ENCODE measurements at regions not wholly inside any gene's neighbourhood (a gene's known extent, or its start where the extent isn't known, plus 50 kb on each side); places are given as distances from the start of the nearest gene placed in this dataset.

DNA sequence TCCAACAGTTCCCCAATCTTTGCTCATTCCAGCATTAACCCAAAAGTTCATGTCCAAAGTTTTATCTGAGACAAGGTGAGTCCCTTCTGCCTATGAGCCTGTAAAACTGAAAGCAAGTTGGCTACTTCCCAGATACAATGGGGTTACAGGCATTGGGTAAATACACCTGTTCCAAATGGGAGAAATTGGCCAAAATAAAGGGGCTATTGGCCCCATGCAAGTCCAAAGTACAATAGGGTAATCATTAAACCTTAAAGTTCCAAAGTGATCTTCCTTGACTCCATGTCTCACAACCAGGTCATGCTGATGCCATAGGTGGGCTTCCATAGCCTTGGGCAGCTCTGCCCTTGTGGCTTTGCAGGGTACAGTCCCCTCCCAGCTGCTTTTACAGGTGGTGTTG lies 511.7 kb upstream of the KLHL4 start:
- TF ChIP-seq, protein P1, sequence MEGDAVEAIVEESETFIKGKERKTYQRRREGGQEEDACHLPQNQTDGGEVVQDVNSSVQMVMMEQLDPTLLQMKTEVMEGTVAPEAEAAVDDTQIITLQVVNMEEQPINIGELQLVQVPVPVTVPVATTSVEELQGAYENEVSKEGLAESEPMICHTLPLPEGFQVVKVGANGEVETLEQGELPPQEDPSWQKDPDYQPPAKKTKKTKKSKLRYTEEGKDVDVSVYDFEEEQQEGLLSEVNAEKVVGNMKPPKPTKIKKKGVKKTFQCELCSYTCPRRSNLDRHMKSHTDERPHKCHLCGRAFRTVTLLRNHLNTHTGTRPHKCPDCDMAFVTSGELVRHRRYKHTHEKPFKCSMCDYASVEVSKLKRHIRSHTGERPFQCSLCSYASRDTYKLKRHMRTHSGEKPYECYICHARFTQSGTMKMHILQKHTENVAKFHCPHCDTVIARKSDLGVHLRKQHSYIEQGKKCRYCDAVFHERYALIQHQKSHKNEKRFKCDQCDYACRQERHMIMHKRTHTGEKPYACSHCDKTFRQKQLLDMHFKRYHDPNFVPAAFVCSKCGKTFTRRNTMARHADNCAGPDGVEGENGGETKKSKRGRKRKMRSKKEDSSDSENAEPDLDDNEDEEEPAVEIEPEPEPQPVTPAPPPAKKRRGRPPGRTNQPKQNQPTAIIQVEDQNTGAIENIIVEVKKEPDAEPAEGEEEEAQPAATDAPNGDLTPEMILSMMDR (IDR thresholded peaks at IDR 0.05), result no peak
- TF ChIP-seq POLR2A (IDR thresholded peaks at IDR 0.05), result no peak
